T-helper 17 cell (primary cell): ENCODE measurements at regions not wholly inside any gene's neighbourhood (a gene's known extent, or its start where the extent isn't known, plus 50 kb on each side); places are given as distances from the start of the nearest gene placed in this dataset.

Source experiments
- ATAC-seq: fragments of 150-1000 bp; cut with Tn5 transposase; 2 replicates; pipeline ENCODE4 v1.10.0; 2021; ENCODE audit warnings: mild to moderate bottlenecking, moderate library complexity
- DNase-seq, 3 donors: peaks; one replicate each; pipeline versions ENCODE4 v3.0.0 to v3.0.0-alpha.2; 2020 to 2021
- H3K9me3 ChIP-seq: one replicate; pipeline ENCODE4 v1.7.0; 2013; ENCODE audit warnings: low read length, mild to moderate bottlenecking; ENCODE audit not compliant: control insufficient read depth, poor library complexity, severe bottlenecking
- H3K27ac Mint-ChIP-seq: one replicate; pipeline ENCODE4 v1.8.0; 2022; ENCODE audit warnings: mild to moderate bottlenecking, moderate library complexity, mixed read lengths
- H3K27me3 Mint-ChIP-seq: one replicate; pipeline ENCODE4 v1.8.0; 2022; ENCODE audit warnings: mixed read lengths
- H3K36me3 Mint-ChIP-seq: one replicate; pipeline ENCODE4 v1.8.0; 2022; ENCODE audit warnings: low read depth, mixed read lengths
- H3K4me1 Mint-ChIP-seq: one replicate; pipeline ENCODE4 v1.8.0; 2022; ENCODE audit warnings: mild to moderate bottlenecking, mixed read lengths
- H3K4me3 Mint-ChIP-seq: one replicate; pipeline ENCODE4 v1.8.0; 2022; ENCODE audit warnings: mild to moderate bottlenecking, moderate library complexity, mixed read lengths

- H3K9me3 ChIP-seq = no peaks in the 10 kb centered on the region
- Mint-ChIP-seq H3K4me3 (no peak overlapping the region), H3K27me3 (peaks cover 5% of the 10 kb centered on the region), H3K4me1 (no peaks in the 10 kb centered on the region), H3K27ac (no peak overlapping the region), H3K36me3 (no peaks in the 10 kb centered on the region)
- no peak for ATAC-seq
- no peak for DNase-seq
Observed at GRCh38 chr3:70757658-70758057, 445.2 kb upstream of the MDFIC2 start.

GRCh38 chr3:70755526-70755925, 443.1 kb upstream of the MDFIC2 start:
- H3K27ac Mint-ChIP-seq = no peak overlapping the region
- no peaks in the 10 kb centered on the region for H3K9me3 ChIP-seq
- H3K4me3 Mint-ChIP-seq = no peak overlapping the region
- no peaks in the 10 kb centered on the region for H3K4me1 Mint-ChIP-seq
- ATAC-seq (no peak), DNase-seq (no peak)
- H3K27me3 Mint-ChIP-seq = peaks cover 18% of the 10 kb centered on the region
- no peaks in the 10 kb centered on the region for H3K36me3 Mint-ChIP-seq

- no peaks in the 10 kb centered on the region for H3K4me1 Mint-ChIP-seq
- no peaks in the 10 kb centered on the region for H3K36me3 Mint-ChIP-seq
- ATAC-seq (no peak), DNase-seq (no peak)
- no peak overlapping the region for H3K4me3 Mint-ChIP-seq
- H3K9me3 ChIP-seq = no peaks in the 10 kb centered on the region
- no peak overlapping the region for H3K27ac Mint-ChIP-seq
- H3K27me3 Mint-ChIP-seq = peaks cover 28% of the 10 kb centered on the region
Observed at GRCh38 chr3:70754314-70754713, 441.9 kb upstream of the MDFIC2 start.

- no peaks in the 10 kb centered on the region for H3K4me1 Mint-ChIP-seq
Observed at GRCh38 chr3:70753572-70753971, 441.1 kb upstream of the MDFIC2 start.

GRCh38 chr3:70752051-70752450, 439.6 kb upstream of the MDFIC2 start:
- H3K27me3 Mint-ChIP-seq = peaks cover 50% of the 10 kb centered on the region
- DNase-seq = no peak
- H3K4me1 Mint-ChIP-seq = no peaks in the 10 kb centered on the region
- no peaks in the 10 kb centered on the region for H3K9me3 ChIP-seq
- no peak overlapping the region for H3K4me3 Mint-ChIP-seq
- no peak for ATAC-seq
- H3K36me3 Mint-ChIP-seq = no peaks in the 10 kb centered on the region
- H3K27ac Mint-ChIP-seq = no peak overlapping the region

More at GRCh38 chr3:70753572-70753971, 441.1 kb upstream of the MDFIC2 start:
- no peak for DNase-seq
- Mint-ChIP-seq H3K27ac (no peak overlapping the region), H3K4me3 (no peak overlapping the region), H3K36me3 (no peaks in the 10 kb centered on the region), H3K27me3 (peaks cover 35% of the 10 kb centered on the region)
- no peak for ATAC-seq
- H3K9me3 ChIP-seq = no peaks in the 10 kb centered on the region

- no peaks in the 10 kb centered on the region for H3K9me3 ChIP-seq
- ATAC-seq (no peak), DNase-seq (no peak)
- Mint-ChIP-seq H3K4me1 (no peaks in the 10 kb centered on the region), H3K4me3 (no peak overlapping the region), H3K36me3 (no peaks in the 10 kb centered on the region), H3K27me3 (peaks cover 68% of the 10 kb centered on the region), H3K27ac (no peak overlapping the region)
Observed at GRCh38 chr3:70749122-70749521, 436.7 kb upstream of the MDFIC2 start.

- Mint-ChIP-seq H3K4me1 (no peaks in the 10 kb centered on the region), H3K27me3 (peaks cover 72% of the 10 kb centered on the region), H3K36me3 (no peaks in the 10 kb centered on the region), H3K27ac (peak overlapping the region; percentile 25), H3K4me3 (no peak overlapping the region)
- H3K9me3 ChIP-seq = no peaks in the 10 kb centered on the region
- ATAC-seq (no peak), DNase-seq (no peak)
Observed at GRCh38 chr3:70748593-70748992, 436.2 kb upstream of the MDFIC2 start.

GRCh38 chr3:70747847-70748246, 435.4 kb upstream of the MDFIC2 start:
- ATAC-seq = no peak
- Mint-ChIP-seq H3K4me3 (no peak overlapping the region), H3K27ac (no peak overlapping the region), H3K27me3 (peaks cover 75% of the 10 kb centered on the region), H3K36me3 (no peaks in the 10 kb centered on the region), H3K4me1 (no peaks in the 10 kb centered on the region)
- H3K9me3 ChIP-seq = no peaks in the 10 kb centered on the region
- no peak for DNase-seq

GRCh38 chr3:70744536-70744935, 432.1 kb upstream of the MDFIC2 start:
- ATAC-seq (no peak), DNase-seq (no peak)
- H3K9me3 ChIP-seq = no peaks in the 10 kb centered on the region
- Mint-ChIP-seq H3K27me3 (peaks cover 59% of the 10 kb centered on the region), H3K36me3 (no peaks in the 10 kb centered on the region), H3K4me3 (no peak overlapping the region), H3K27ac (no peak overlapping the region), H3K4me1 (no peaks in the 10 kb centered on the region)

GRCh38 chr3:70743754-70744153, 431.3 kb upstream of the MDFIC2 start:
- DNase-seq (no peak), ATAC-seq (no peak)
- Mint-ChIP-seq H3K4me3 (no peak overlapping the region), H3K27me3 (peaks cover 51% of the 10 kb centered on the region), H3K27ac (no peak overlapping the region), H3K4me1 (no peaks in the 10 kb centered on the region), H3K36me3 (no peaks in the 10 kb centered on the region)
- H3K9me3 ChIP-seq = no peaks in the 10 kb centered on the region

- peaks cover 35% of the 10 kb centered on the region for H3K27me3 Mint-ChIP-seq
- ATAC-seq (no peak), DNase-seq (no peak)
- no peaks in the 10 kb centered on the region for H3K9me3 ChIP-seq
- no peak overlapping the region for H3K27ac Mint-ChIP-seq
- peaks cover 3% of the 10 kb centered on the region for H3K4me1 Mint-ChIP-seq
- no peak overlapping the region for H3K4me3 Mint-ChIP-seq
- no peaks in the 10 kb centered on the region for H3K36me3 Mint-ChIP-seq
Observed at GRCh38 chr3:70742081-70742480, 429.6 kb upstream of the MDFIC2 start.

GRCh38 chr3:70740872-70741271, 428.4 kb upstream of the MDFIC2 start:
- ATAC-seq (no peak), DNase-seq (no peak)
- Mint-ChIP-seq H3K4me1 (peaks cover 3% of the 10 kb centered on the region), H3K27ac (no peak overlapping the region), H3K27me3 (peaks cover 30% of the 10 kb centered on the region), H3K36me3 (no peaks in the 10 kb centered on the region), H3K4me3 (no peak overlapping the region)
- H3K9me3 ChIP-seq = no peaks in the 10 kb centered on the region

- DNase-seq = no peak
- no peak for ATAC-seq
- no peaks in the 10 kb centered on the region for H3K36me3 Mint-ChIP-seq
- H3K9me3 ChIP-seq = no peaks in the 10 kb centered on the region
- H3K4me3 Mint-ChIP-seq = no peak overlapping the region
- peaks cover 22% of the 10 kb centered on the region for H3K27me3 Mint-ChIP-seq
- peaks cover 3% of the 10 kb centered on the region for H3K4me1 Mint-ChIP-seq
- no peak overlapping the region for H3K27ac Mint-ChIP-seq
Observed at GRCh38 chr3:70740071-70740470, 427.6 kb upstream of the MDFIC2 start.

- no peaks in the 10 kb centered on the region for H3K9me3 ChIP-seq
- Mint-ChIP-seq H3K36me3 (no peaks in the 10 kb centered on the region), H3K27ac (no peak overlapping the region), H3K4me3 (no peak overlapping the region), H3K4me1 (peaks cover 3% of the 10 kb centered on the region), H3K27me3 (peaks cover 9% of the 10 kb centered on the region)
- no peak for ATAC-seq
- DNase-seq = no peak
Observed at GRCh38 chr3:70738291-70738681, 425.8 kb upstream of the MDFIC2 start.
